Activated T-cell treated with anti-CD3 and anti-CD28 coated beads for 24 hours (primary cell): ENCODE measurements at regions not wholly inside any gene's neighbourhood (a gene's known extent, or its start where the extent isn't known, plus 50 kb on each side); places are given as distances from the start of the nearest gene placed in this dataset.
"Not testable (repeated sequence)": the region's sequence is repeated elsewhere in the genome, so short reads cannot be mapped to it uniquely, and the experiment has no call there.

Experiments
- DNase-seq: peaks from one replicate; pipeline ENCODE4 v3.0.0-alpha.2; 2020; ENCODE audit warnings: low read depth

GRCh38 chr12:46518729-46519128 is 146.2 kb upstream of the SLC38A2 start:
- DNase-seq = no peak

- DNase-seq = no peak
These were observed 145.6 kb upstream of the SLC38A2 start for GRCh38 chr12:46518169-46518568.

- DNase-seq = no peak
These were observed 145.0 kb upstream of the SLC38A2 start for GRCh38 chr12:46517579-46517962.

GRCh38 chr12:46516933-46517578 is 144.5 kb upstream of the SLC38A2 start:
- DNase-seq = no peak

- no peak for DNase-seq
These were observed 143.8 kb upstream of the SLC38A2 start for GRCh38 chr12:46516238-46516932.

- no peak for DNase-seq
These were observed 143.3 kb upstream of the SLC38A2 start for GRCh38 chr12:46515829-46516228.

GRCh38 chr12:46514886-46515285 is 142.3 kb upstream of the SLC38A2 start:
- no peak for DNase-seq

- DNase-seq = not testable (repeated sequence)
These were observed 137.7 kb upstream of the SLC38A2 start for GRCh38 chr12:46510257-46510656.

GRCh38 chr12:46509135-46509534 is 136.6 kb upstream of the SLC38A2 start:
- no peak for DNase-seq

GRCh38 chr12:46508651-46509050 is 136.1 kb upstream of the SLC38A2 start:
- no peak for DNase-seq

GRCh38 chr12:46507766-46508165 is 135.2 kb upstream of the SLC38A2 start:
- no peak for DNase-seq

- DNase-seq = no peak
These were observed 134.4 kb upstream of the SLC38A2 start for GRCh38 chr12:46506961-46507360.

GRCh38 chr12:46506198-46506597 is 133.6 kb upstream of the SLC38A2 start:
- no peak for DNase-seq

GRCh38 chr12:46504494-46504893 is 131.9 kb upstream of the SLC38A2 start:
- no peak for DNase-seq

GRCh38 chr12:46503637-46504175 is 131.1 kb upstream of the SLC38A2 start:
- DNase-seq = no peak

- DNase-seq = no peak
These were observed 128.1 kb upstream of the SLC38A2 start for GRCh38 chr12:46500673-46501072.

- DNase-seq = no peak
These were observed 127.3 kb upstream of the SLC38A2 start for GRCh38 chr12:46499901-46500300.

GRCh38 chr12:46499226-46499625 is 126.7 kb upstream of the SLC38A2 start:
- no peak for DNase-seq

GRCh38 chr12:46497739-46498138 is 125.2 kb upstream of the SLC38A2 start:
- no peak for DNase-seq

GRCh38 chr12:46494424-46494823 is 121.9 kb upstream of the SLC38A2 start:
- no peak for DNase-seq

- DNase-seq = no peak
These were observed 121.2 kb upstream of the SLC38A2 start for GRCh38 chr12:46493834-46494181.

- DNase-seq = no peak
These were observed 120.7 kb upstream of the SLC38A2 start for GRCh38 chr12:46493150-46493833.

GRCh38 chr12:46492471-46493085 is 120.0 kb upstream of the SLC38A2 start:
- no peak for DNase-seq
